HG02763 (cell line): ENCODE measurements at regions not wholly inside any gene's neighbourhood (a gene's known extent, or its start where the extent isn't known, plus 50 kb on each side); places are given as distances from the start of the nearest gene placed in this dataset.

Source experiments
- ATAC-seq: cut with Tn5 transposase; IDR thresholded peaks from one replicate; pipeline ENCODE4 v1.9.1; 2021; ENCODE audit warnings: mild to moderate bottlenecking, moderate library complexity; ENCODE audit not compliant: unreplicated experiment

DNA sequence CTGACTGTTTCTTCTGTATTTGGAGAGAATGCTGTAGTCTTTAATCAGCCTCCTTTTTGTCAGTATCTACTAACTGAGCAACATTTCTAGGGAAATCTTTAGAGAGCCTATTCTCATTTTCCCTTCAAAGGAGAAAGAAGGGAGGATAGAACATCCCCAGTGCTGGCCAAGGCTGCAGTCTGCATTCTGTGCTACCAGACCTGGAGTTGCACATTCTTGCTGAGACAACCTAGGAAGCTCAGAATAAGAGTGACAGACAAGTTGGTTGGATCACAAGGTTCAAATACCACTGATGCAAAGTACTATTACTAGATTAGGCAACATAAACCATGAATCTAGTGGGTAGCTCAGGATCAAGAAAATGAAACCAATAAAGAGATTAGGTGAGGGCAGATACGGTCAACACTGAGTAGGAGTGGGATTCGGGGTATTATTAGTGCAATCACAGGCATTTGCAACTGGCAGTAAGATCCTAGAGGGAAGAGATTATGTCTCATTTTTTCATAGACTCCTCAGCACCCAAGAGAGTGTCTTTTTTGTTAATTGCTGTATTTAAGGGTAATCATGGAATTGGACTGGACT lies 213.5 kb upstream of the FAM83B start:
- ATAC-seq: no peak

DNA sequence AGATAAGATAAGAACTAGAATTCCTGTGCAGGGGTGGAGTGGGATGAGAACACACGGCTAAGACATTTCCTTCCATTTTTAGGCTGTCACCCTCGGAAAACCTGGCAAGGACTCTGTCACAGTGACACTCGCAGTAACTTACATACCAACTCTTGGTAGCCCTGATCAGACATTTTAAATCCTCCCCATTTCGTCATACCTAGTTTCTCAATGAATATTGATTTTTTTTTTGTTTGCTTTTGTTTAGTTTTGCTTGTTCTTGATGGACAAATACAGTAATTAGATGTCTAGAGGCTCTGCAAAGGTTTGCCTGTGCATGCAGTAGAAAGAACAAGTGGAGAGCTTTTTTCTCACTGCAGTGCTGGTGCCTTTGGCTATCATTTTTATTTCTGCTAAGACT lies 213.0 kb upstream of the FAM83B start:
- no peak for ATAC-seq

GRCh38 chr6:54640911-54641310 lies 205.7 kb upstream of the FAM83B start:
- no peak for ATAC-seq

DNA sequence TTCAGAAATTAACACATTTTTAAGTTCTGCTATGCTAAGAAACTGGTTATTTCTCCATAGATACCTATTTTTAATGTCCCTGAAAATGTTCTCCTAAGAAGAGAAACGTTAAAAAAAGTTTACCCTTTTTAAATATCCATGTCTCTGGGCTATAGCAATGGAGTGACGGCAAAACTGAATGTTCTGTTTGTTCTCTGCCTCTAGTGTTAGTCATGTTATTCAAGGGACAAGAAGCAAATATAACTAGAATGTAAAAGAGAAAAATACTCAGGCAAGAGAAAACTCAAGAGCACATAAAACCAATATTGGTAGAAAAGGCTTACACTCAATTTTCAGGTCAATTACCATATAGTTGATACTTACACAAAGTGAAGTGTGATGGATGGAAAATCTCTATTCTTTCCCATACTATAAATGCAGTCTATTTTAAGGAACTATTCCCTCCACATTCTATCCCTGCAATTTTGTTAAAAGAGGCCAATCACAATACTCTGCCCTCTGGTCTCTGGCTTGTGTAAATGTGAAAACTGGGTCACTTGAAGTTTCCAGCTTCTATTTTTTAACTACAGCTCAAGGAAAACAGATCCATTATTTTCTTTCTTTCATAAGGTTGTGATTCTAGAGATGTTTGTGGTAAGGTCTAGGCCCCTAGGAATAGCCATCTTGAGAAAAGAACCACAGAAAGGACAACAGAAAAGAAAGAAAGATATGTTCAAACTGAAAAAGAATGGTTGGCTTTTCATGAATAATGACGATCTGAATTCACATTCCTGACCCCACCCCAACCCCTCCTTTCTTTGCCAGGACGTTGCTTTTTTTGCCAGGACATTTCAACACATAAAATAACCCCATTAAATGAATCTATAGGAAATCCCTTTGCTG lies 200.3 kb upstream of the FAM83B start:
- ATAC-seq: no peak

GRCh38 chr6:54646951-54647664 lies 199.5 kb upstream of the FAM83B start:
- ATAC-seq: no peak

DNA sequence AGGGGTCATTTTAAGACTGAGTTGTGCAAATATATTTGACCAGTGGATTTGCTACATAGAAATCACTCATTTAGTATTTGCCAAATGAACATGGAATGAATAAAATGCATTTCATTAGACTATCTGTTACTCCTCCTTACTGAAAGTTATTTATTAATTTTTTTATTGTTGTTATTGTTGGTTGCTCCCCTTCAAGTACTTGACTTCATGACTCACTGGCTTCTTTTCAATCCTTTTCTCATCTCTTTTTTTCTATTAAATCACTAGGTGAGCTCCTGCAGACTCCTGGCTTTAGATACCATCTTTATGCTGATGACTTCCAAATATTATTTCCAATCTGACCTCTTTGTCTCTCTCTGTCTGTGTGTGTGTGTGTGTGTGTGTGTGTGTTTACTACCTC lies 192.2 kb upstream of the FAM83B start:
- no peak for ATAC-seq

GRCh38 chr6:54655162-54655561 lies 191.4 kb upstream of the FAM83B start:
- no peak for ATAC-seq

- ATAC-seq: no peak
These were observed 181.3 kb upstream of the FAM83B start for GRCh38 chr6:54665278-54665677.

- ATAC-seq: no peak
These were observed 166.0 kb upstream of the FAM83B start for GRCh38 chr6:54680531-54680930.

GRCh38 chr6:54681267-54681666 lies 165.3 kb upstream of the FAM83B start:
- ATAC-seq: no peak

GRCh38 chr6:54681987-54682386 lies 164.6 kb upstream of the FAM83B start:
- ATAC-seq: no peak

DNA sequence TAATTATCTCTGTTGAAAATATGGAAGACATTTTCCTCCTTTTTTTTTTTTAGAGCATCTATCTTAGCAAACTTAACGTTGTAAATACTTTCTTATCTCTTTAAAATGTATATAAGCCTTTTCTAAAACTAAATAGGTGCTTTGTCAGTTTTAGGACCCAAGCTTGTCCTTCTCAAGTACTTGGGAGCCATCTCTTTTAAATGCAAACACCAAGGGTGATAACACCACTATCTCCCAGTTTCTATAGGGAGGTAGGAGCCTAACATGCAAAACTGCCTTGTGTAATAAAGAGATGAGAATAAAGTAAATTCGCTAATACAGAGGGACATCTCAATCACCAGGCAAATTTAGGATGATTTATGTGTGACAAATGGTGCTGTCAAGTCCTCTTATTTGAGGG lies 157.0 kb upstream of the FAM83B start:
- ATAC-seq: no peak

- no peak for ATAC-seq
These were observed 156.0 kb upstream of the FAM83B start for GRCh38 chr6:54690596-54690995.

- no peak for ATAC-seq
These were observed 151.5 kb upstream of the FAM83B start for GRCh38 chr6:54694928-54695532.

DNA sequence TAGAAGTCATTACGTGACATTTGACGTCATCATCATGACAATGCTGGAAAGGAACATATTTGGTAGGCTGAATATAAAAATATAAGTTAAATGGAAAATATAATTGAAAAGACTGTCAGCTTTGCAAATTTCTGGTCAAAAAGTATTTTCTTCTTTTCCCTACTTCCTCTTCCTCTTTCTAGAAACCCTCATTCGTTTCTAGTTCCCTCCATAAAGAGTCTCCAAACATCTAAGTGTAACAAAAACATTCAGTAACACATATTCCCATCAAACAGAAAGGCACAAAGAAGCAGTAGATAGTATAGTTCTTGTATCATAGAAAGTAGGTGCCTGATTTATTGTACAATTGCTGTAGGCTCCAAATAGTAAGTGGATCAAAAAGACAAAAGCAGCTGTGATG lies 150.8 kb upstream of the FAM83B start:
- ATAC-seq: no peak

GRCh38 chr6:54697424-54697823 lies 149.1 kb upstream of the FAM83B start:
- no peak for ATAC-seq

DNA sequence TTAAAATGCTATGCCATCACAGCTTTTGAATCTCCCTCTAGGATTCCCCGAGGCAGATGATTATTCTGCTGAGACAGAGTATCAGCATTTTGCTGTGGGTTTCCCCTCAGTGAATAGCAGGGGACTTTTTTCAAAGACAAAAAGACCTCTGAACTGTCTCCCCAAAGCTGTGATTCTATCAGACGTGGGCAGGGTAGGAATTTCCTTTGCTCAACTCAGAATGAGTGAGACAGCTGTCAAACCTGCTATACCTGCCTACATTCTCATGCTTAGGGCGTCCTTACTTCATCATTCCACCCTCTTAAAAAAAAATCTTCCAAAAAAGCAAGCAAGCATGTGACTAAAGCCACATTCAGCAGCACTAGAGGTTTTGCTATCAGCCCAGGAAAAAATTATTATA lies 147.6 kb upstream of the FAM83B start:
- ATAC-seq: no peak

- ATAC-seq: no peak
These were observed 146.4 kb upstream of the FAM83B start for GRCh38 chr6:54700158-54700557.

GRCh38 chr6:54702772-54703171 lies 143.8 kb upstream of the FAM83B start:
- ATAC-seq: no peak

DNA sequence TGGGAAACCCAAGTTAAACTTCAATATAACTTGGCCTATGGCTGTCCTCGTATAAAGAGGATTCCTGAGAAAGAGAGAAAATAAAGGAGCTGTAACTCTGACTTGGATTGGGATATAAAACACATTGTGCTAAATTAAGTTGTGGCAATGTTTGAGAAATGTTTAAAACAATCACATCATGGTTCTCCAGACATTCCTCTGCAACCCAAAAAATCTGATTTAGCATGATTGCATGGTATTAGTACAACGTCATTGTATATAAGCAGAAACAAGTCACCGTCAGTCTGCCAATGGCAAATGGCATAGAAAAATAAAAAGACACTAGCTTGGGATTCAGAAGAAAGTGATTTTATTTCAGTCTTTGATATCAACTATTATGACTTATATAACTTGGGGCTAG lies 140.2 kb upstream of the FAM83B start:
- no peak for ATAC-seq

DNA sequence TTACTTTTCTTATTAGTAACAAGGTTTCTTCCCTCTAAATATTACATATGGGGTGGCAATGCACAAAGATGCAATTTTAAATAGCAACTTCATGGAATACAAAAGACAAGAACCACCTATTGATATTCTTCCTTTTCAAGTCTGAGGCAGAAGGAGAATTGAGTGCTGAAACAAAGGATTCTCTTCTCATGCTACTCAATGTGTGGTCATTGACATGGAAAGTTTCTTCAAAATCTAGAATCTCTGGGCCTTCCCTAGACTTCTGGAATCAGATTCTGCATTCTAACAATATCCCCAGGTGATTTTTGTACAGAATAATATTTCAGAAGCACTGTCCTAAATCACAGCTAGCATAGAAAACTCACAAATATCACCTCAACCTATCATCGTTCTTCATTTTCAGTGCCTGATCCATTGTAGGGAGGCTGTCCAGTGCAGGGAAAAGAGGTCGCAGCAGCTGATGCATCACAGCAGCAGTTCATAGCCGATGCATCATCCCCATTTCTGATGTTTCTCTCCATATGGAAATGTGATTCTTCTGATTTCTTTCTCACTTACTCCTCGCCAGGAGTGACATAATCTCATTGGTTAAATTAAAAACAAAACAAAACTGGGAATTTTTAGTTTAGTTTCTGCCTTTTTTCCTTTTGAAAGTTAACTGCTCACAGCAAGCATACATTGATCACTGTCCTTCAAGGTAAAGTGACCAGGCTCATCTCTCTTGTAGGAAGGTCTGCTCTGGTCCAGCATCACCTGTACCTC lies 139.5 kb upstream of the FAM83B start:
- ATAC-seq: no peak
